H9 (cell line): ENCODE measurements at regions not wholly inside any gene's neighbourhood (a gene's known extent, or its start where the extent isn't known, plus 50 kb on each side); places are given as distances from the start of the nearest gene placed in this dataset.

Experiments used
- DNase-seq: peaks from one replicate; pipeline ENCODE4 v3.0.0-alpha.2; 2017
- H2AFZ ChIP-seq: one replicate; pipeline ENCODE4 v1.6.1; 2013; ENCODE audit warnings: mild to moderate bottlenecking, low read length, control low read depth, moderate library complexity
- H2AK5ac ChIP-seq: 2 replicates; pipeline ENCODE4 v1.6.1; 2013; ENCODE audit warnings: low read length, control low read depth, mixed read lengths; ENCODE audit not compliant: insufficient read length
- H2BK120ac ChIP-seq: one replicate; pipeline ENCODE4 v1.6.1; 2013; ENCODE audit warnings: low read depth, mild to moderate bottlenecking, low read length, control low read depth, inconsistent platforms; ENCODE audit not compliant: poor library complexity, severe bottlenecking
- H2BK12ac ChIP-seq: 2 replicates; pipeline ENCODE4 v1.6.1; 2013; ENCODE audit warnings: low read length, control low read depth, mixed read lengths, low read depth; ENCODE audit not compliant: insufficient read length
- H2BK15ac ChIP-seq: 2 replicates; pipeline ENCODE4 v1.6.1; 2013; ENCODE audit warnings: low read depth, low read length, control low read depth
- H2BK20ac ChIP-seq: one replicate; pipeline ENCODE4 v1.6.1; 2013; ENCODE audit warnings: low read depth, mild to moderate bottlenecking, low read length, control low read depth, inconsistent platforms; ENCODE audit not compliant: poor library complexity, severe bottlenecking
- H2BK5ac ChIP-seq: 2 replicates; pipeline ENCODE4 v1.6.1; 2013; ENCODE audit warnings: low read length, control low read depth, mixed read lengths; ENCODE audit not compliant: insufficient read length
- H3K14ac ChIP-seq: 2 replicates; pipeline ENCODE4 v1.6.1; 2013; ENCODE audit warnings: low read length, control low read depth; ENCODE audit not compliant: insufficient read depth
- H3K18ac ChIP-seq: 2 replicates; pipeline ENCODE4 v1.6.1; 2013; ENCODE audit warnings: low read depth, mild to moderate bottlenecking, mixed read lengths, low read length, control low read depth; ENCODE audit not compliant: insufficient read length
- H3K23ac ChIP-seq: 2 replicates; pipeline ENCODE4 v1.6.1; 2013; ENCODE audit warnings: low read length, control low read depth, mixed read lengths, low read depth; ENCODE audit not compliant: insufficient read length
- H3K23me2 ChIP-seq: 2 replicates; pipeline ENCODE4 v1.6.1; 2013; ENCODE audit warnings: low read depth, mild to moderate bottlenecking, mixed read lengths, low read length, control low read depth; ENCODE audit not compliant: insufficient read length, poor library complexity, severe bottlenecking
- H3K27ac ChIP-seq: 2 replicates; pipeline ENCODE4 v1.5.1; 2013; ENCODE audit warnings: low read length, control low read depth, mixed read lengths, low read depth; ENCODE audit not compliant: insufficient read length
- H3K27me3 ChIP-seq: 2 replicates; pipeline ENCODE4 v1.6.1; 2013; ENCODE audit warnings: low read length, control low read depth, inconsistent platforms; ENCODE audit not compliant: insufficient read depth
- H3K4ac ChIP-seq: 2 replicates; pipeline ENCODE4 v1.6.1; 2013; ENCODE audit warnings: low read depth, mild to moderate bottlenecking, control low read depth, inconsistent platforms, low read length, moderate library complexity
- H3K4me1 ChIP-seq: 2 replicates; pipeline ENCODE4 v1.6.1; 2013; ENCODE audit warnings: low read length, control low read depth, inconsistent platforms; ENCODE audit not compliant: insufficient read depth
- H3K4me2 ChIP-seq: 2 replicates; pipeline ENCODE4 v1.6.1; 2013; ENCODE audit warnings: low read length, control low read depth, mixed read lengths; ENCODE audit not compliant: insufficient read length, insufficient read depth
- H3K56ac ChIP-seq: 2 replicates; pipeline ENCODE4 v1.6.1; 2013; ENCODE audit warnings: low read depth, mild to moderate bottlenecking, mixed read lengths, low read length, control low read depth; ENCODE audit not compliant: insufficient read length
- H3K79me1 ChIP-seq: 2 replicates; pipeline ENCODE4 v1.6.1; 2013; ENCODE audit warnings: low read depth, mild to moderate bottlenecking, moderate library complexity, low read length, control low read depth, inconsistent platforms; ENCODE audit not compliant: insufficient read depth, poor library complexity, severe bottlenecking
- H3K79me2 ChIP-seq: 2 replicates; pipeline ENCODE4 v1.6.1; 2013; ENCODE audit warnings: low read length, control low read depth, inconsistent platforms; ENCODE audit not compliant: insufficient read depth
- H3K9ac ChIP-seq: 2 replicates; pipeline ENCODE4 v1.6.1; 2013; ENCODE audit warnings: low read length, control low read depth, mixed read lengths; ENCODE audit not compliant: insufficient read length; ENCODE audit errors: extremely low read depth
- H3K9me3 ChIP-seq: one replicate; pipeline ENCODE4 v1.6.1; 2013; ENCODE audit warnings: low read depth, low read length, inconsistent platforms; ENCODE audit not compliant: control insufficient read depth
- H3T11ph ChIP-seq: one replicate; pipeline ENCODE4 v1.6.1; 2013; ENCODE audit warnings: mild to moderate bottlenecking, low read length, control low read depth, inconsistent platforms
- H4K20me1 ChIP-seq: one replicate; pipeline ENCODE4 v1.6.1; 2013; ENCODE audit not compliant: control insufficient read depth, insufficient read length, insufficient read depth
- H4K5ac ChIP-seq: 2 replicates; pipeline ENCODE4 v1.6.1; 2013; ENCODE audit warnings: low read depth, mild to moderate bottlenecking, mixed read lengths, low read length, control low read depth; ENCODE audit not compliant: insufficient read length
- H4K8ac ChIP-seq: replicated peaks from 2 replicates; pipeline ENCODE4 v1.6.1; 2013; ENCODE audit warnings: low read length, control low read depth, mixed read lengths, low read depth; ENCODE audit not compliant: insufficient read length
- H4K91ac ChIP-seq: 2 replicates; pipeline ENCODE4 v1.6.1; 2013; ENCODE audit warnings: low read depth, mild to moderate bottlenecking, moderate library complexity, mixed read lengths, low read length, control low read depth; ENCODE audit not compliant: insufficient read length
- H3K27ac Mint-ChIP-seq, 3 experiments: 2 replicates in 2 of 3; 3 replicates in 1 of 3; pipeline ENCODE4 v1.8.0; 2020 to 2021; ENCODE audit warnings: mixed read lengths in 3 of 3, mild to moderate bottlenecking in 1 of 3, moderate library complexity in 1 of 3
- H3K27me3 Mint-ChIP-seq: 2 replicates; pipeline ENCODE4 v1.8.0; 2021; ENCODE audit warnings: low read depth, mild to moderate bottlenecking, moderate library complexity, mixed read lengths
- H3K36me3 Mint-ChIP-seq, 3 experiments: 2 replicates in 2 of 3; 3 replicates in 1 of 3; pipeline ENCODE4 v1.8.0; 2020 to 2021; ENCODE audit warnings: low read depth in 3 of 3, mixed read lengths in 3 of 3; ENCODE audit not compliant: insufficient read depth in 1 of 3
- H3K4me1 Mint-ChIP-seq, 2 experiments: 2 replicates each; pipeline ENCODE4 v1.8.0; 2020; ENCODE audit warnings: mixed read lengths in 2 of 2
- H3K4me3 Mint-ChIP-seq, 2 experiments: 2 replicates in 1 of 2; 3 replicates in 1 of 2; pipeline ENCODE4 v1.8.0; 2020 to 2021; ENCODE audit warnings: mild to moderate bottlenecking in 2 of 2, mixed read lengths in 2 of 2, moderate library complexity in 1 of 2
- H3K9me3 Mint-ChIP-seq, 2 experiments: 2 replicates in 1 of 2; 3 replicates in 1 of 2; pipeline ENCODE4 v1.8.0; 2020; ENCODE audit warnings: mild to moderate bottlenecking in 2 of 2, mixed read lengths in 2 of 2, moderate library complexity in 1 of 2
- CTCF ChIP-seq: fragments of 200-600 bp; sonication (generic); conservative IDR thresholded peaks from 3 replicates; pipeline ENCODE4 v1.8.0; 2021; ENCODE audit warnings: antibody characterized with exemption, mild to moderate bottlenecking
- WGBS: extraction: QIAGEN DNeasy Blood & Tissue Kit; methylation state at CpG from one replicate; pipeline ENCODE4 v1.1.7; 2013; ENCODE audit warnings: missing lambda C conversion rate, low lambda C conversion rate, mixed read lengths; ENCODE audit not compliant: insufficient read length; ENCODE audit errors: extremely low coverage; 5-methylcytosine and 5-hydroxymethylcytosine counted together

DNA sequence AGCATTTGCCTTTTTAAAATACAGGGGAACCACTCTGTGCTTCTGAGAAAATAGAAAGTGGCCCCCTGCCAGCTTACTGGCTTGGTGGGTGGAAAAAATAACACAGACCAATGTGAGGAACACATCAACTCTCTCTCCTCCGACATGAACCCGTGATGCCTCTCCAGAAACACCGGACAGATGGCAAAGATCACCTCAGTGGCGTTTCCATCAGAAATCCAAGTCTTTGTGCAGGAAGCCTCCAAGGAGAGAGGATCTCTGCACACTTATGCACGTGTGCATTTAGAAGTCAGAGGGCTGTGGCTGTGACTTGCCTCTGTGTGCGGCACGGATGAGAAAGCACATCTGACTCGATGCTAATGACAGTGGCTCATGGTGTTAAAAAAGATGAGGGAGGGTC is 112.3 kb upstream of the KLF12 start:
- Histone ChIP-seq H3K23ac (no peak overlapping the region), H3T11ph (no peak overlapping the region), H2BK5ac (no peak overlapping the region), H4K20me1 (no peaks in the 10 kb centered on the region), H3K9ac (no peak overlapping the region), H3K79me1 (no peaks in the 10 kb centered on the region), H4K5ac (no peak overlapping the region), H3K9me3 (no peaks in the 10 kb centered on the region), H2BK120ac (no peak overlapping the region), H4K91ac (no peak overlapping the region), H3K4me2 (no peak overlapping the region), H3K14ac (no peak overlapping the region), H3K27me3 (no peaks in the 10 kb centered on the region), H3K23me2 (no peaks in the 10 kb centered on the region), H2AK5ac (no peak overlapping the region), H2BK12ac (no peak overlapping the region), H3K27ac (no peak overlapping the region), H3K4me1 (no peaks in the 10 kb centered on the region), H2BK15ac (no peak overlapping the region), H2AFZ (no peak overlapping the region), H3K18ac (no peak overlapping the region), H3K79me2 (no peaks in the 10 kb centered on the region), H3K4ac (no peak overlapping the region), H4K8ac (no peak overlapping the region), H2BK20ac (no peak overlapping the region), H3K56ac (no peak overlapping the region)
- Mint-ChIP-seq H3K36me3 (no peaks in the 10 kb centered on the region), H3K9me3 (peaks cover 1 to 6% of the 10 kb centered on the region in 2 experiments; a peak in 3 of 5 replicates), H3K4me1 (peaks cover 1 to 7% of the 10 kb centered on the region in 2 experiments; a peak in 3 of 4 replicates), H3K27ac (no peak overlapping the region), H3K4me3 (no peak overlapping the region), H3K27me3 (peaks cover 2% of the 10 kb centered on the region; the same call in 1 of the 2 replicates)
- no peak for DNase-seq
- no peak for TF ChIP-seq CTCF
- WGBS: no CpG with 5 or more reads among the region's 8 CpGs
